Ovary (tissue), 3 donors: ENCODE measurements at regions not wholly inside any gene's neighbourhood (a gene's known extent, or its start where the extent isn't known, plus 50 kb on each side); places are given as distances from the start of the nearest gene placed in this dataset.

ENCODE experiments used
- CTCF ChIP-seq, 3 donors: fragments of 450-650 bp in 2 of 3; fragments of 200-600 bp in 1 of 3; IDR thresholded peaks; one replicate each; pipeline versions ENCODE4 v1.5.1 to v1.8.0; 2016 to 2022; ENCODE audit warnings: antibody characterized with exemption in 3 of 3, mild to moderate bottlenecking in 1 of 3
- EP300 ChIP-seq: sonication (generic); formaldehyde crosslinking; IDR thresholded peaks from one replicate; pipeline ENCODE4 v1.6.1; 2017; ENCODE audit warnings: antibody characterized with exemption
- donor health status: DM: no; HTN: no; CAD: no.

- TF ChIP-seq CTCF (IDR thresholded peaks at IDR 0.05) = no peak
- TF ChIP-seq EP300 = no peak
Observed at GRCh38 chr11:25198704-25199103, 701.9 kb downstream of the LUZP2 start.
